K562 (cell line): ENCODE measurements at regions not wholly inside any gene's neighbourhood (a gene's known extent, or its start where the extent isn't known, plus 50 kb on each side); places are given as distances from the start of the nearest gene placed in this dataset.

ENCODE experiments used
- RUNX1 ChIP-seq: sonication (generic); IDR thresholded peaks from 2 replicates; pipeline ENCODE4 v1.6.1; 2016; ENCODE audit warnings: antibody characterized with exemption, low read depth
- ZNF184 ChIP-seq: sonication (generic); formaldehyde crosslinking; IDR thresholded peaks from 2 replicates; pipeline ENCODE4 v1.5.0; 2020; ENCODE audit warnings: missing genetic modification reagents
- TF ChIP-seq, protein P1 (sequence below): sonication (generic); formaldehyde crosslinking; IDR thresholded peaks from 2 replicates; pipeline ENCODE4 v1.8.0; 2022; ENCODE audit warnings: missing genetic modification reagents, mild to moderate bottlenecking, borderline replicate concordance
- TF ChIP-seq, protein P2 (sequence below): fragments of 250-450 bp; sonication (Bioruptor Pico); IDR thresholded peaks from 2 replicates; pipeline ENCODE4 v1.4.0; 2020

DNA sequence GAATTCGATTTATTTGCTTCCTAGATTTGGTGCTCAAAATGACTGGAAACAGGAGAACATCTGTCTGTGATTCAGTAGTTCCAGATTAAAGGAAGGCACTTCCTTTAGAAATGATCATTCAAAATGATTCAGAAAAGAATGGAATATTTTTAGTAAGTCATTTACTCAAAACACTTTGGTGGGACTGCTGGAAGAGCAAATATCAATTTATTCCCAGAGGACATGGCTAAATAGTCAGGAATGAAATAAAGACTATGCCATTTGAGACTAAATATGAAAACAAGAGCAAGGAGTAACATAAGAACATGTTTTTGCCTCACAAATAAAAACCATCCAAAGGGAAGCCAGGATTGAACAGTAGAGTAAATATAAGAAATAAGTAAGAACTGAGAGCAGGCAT lies 138.6 kb upstream of the RASA1 start (continued):
- TF ChIP-seq, protein P1, sequence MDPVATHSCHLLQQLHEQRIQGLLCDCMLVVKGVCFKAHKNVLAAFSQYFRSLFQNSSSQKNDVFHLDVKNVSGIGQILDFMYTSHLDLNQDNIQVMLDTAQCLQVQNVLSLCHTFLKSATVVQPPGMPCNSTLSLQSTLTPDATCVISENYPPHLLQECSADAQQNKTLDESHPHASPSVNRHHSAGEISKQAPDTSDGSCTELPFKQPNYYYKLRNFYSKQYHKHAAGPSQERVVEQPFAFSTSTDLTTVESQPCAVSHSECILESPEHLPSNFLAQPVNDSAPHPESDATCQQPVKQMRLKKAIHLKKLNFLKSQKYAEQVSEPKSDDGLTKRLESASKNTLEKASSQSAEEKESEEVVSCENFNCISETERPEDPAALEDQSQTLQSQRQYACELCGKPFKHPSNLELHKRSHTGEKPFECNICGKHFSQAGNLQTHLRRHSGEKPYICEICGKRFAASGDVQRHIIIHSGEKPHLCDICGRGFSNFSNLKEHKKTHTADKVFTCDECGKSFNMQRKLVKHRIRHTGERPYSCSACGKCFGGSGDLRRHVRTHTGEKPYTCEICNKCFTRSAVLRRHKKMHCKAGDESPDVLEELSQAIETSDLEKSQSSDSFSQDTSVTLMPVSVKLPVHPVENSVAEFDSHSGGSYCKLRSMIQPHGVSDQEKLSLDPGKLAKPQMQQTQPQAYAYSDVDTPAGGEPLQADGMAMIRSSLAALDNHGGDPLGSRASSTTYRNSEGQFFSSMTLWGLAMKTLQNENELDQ: no peak
- TF ChIP-seq, protein P2, sequence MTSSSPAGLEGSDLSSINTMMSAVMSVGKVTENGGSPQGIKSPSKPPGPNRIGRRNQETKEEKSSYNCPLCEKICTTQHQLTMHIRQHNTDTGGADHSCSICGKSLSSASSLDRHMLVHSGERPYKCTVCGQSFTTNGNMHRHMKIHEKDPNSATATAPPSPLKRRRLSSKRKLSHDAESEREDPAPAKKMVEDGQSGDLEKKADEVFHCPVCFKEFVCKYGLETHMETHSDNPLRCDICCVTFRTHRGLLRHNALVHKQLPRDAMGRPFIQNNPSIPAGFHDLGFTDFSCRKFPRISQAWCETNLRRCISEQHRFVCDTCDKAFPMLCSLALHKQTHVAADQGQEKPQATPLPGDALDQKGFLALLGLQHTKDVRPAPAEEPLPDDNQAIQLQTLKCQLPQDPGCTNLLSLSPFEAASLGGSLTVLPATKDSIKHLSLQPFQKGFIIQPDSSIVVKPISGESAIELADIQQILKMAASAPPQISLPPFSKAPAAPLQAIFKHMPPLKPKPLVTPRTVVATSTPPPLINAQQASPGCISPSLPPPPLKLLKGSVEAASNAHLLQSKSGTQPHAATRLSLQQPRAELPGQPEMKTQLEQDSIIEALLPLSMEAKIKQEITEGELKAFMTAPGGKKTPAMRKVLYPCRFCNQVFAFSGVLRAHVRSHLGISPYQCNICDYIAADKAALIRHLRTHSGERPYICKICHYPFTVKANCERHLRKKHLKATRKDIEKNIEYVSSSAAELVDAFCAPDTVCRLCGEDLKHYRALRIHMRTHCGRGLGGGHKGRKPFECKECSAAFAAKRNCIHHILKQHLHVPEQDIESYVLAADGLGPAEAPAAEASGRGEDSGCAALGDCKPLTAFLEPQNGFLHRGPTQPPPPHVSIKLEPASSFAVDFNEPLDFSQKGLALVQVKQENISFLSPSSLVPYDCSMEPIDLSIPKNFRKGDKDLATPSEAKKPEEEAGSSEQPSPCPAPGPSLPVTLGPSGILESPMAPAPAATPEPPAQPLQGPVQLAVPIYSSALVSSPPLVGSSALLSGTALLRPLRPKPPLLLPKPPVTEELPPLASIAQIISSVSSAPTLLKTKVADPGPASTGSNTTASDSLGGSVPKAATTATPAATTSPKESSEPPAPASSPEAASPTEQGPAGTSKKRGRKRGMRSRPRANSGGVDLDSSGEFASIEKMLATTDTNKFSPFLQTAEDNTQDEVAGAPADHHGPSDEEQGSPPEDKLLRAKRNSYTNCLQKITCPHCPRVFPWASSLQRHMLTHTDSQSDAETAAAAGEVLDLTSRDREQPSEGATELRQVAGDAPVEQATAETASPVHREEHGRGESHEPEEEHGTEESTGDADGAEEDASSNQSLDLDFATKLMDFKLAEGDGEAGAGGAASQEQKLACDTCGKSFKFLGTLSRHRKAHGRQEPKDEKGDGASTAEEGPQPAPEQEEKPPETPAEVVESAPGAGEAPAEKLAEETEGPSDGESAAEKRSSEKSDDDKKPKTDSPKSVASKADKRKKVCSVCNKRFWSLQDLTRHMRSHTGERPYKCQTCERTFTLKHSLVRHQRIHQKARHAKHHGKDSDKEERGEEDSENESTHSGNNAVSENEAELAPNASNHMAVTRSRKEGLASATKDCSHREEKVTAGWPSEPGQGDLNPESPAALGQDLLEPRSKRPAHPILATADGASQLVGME (CRISPR knock-in tag): no peak
- TF ChIP-seq ZNF184 (CRISPR knock-in tag) (no peak), RUNX1 (no peak)
